Adrenal gland (tissue), 9 donors: ENCODE measurements at regions not wholly inside any gene's neighbourhood (a gene's known extent, or its start where the extent isn't known, plus 50 kb on each side); places are given as distances from the start of the nearest gene placed in this dataset.

Experiments
- DNase-seq, 7 donors: peaks; one replicate each; pipeline ENCODE4 v3.0.0-alpha.2; 2019 to 2020
- H3K27ac ChIP-seq, 5 donors: fragments of 200-600 bp; sonication (generic) in 4 of 5; 1 replicate in 3 of 5; 2 replicates in 2 of 5; pipeline versions ENCODE4 v1.5.1 to v1.8.0; 2016 to 2020; ENCODE audit warnings: mild to moderate bottlenecking in 1 of 5
- H3K27me3 ChIP-seq: fragments of 200-600 bp; 2 replicates; pipeline ENCODE4 v1.8.0; 2021
- H3K36me3 ChIP-seq, 2 donors: fragments of 200-600 bp; replicated peaks in 1 of 2; 1 replicate in 1 of 2; 2 replicates in 1 of 2; pipeline versions ENCODE4 v1.5.1 to v1.8.0; 2018 to 2022
- H3K4me1 ChIP-seq, 2 donors: fragments of 200-600 bp; replicated peaks in 1 of 2; 1 replicate in 1 of 2; 2 replicates in 1 of 2; pipeline versions ENCODE4 v1.5.1 to v1.8.0; 2018 to 2021
- H3K4me3 ChIP-seq, 4 donors: fragments of 200-600 bp; sonication (generic) in 3 of 4; one replicate each; pipeline ENCODE4 v1.5.1; 2016 to 2018
- H3K9me3 ChIP-seq, 3 donors: fragments of 200-600 bp; sonication (generic) in 1 of 3; replicated peaks in 1 of 3; 1 replicate in 2 of 3; 2 replicates in 1 of 3; pipeline versions ENCODE4 v1.5.1 to v1.8.0; 2016 to 2021
- CTCF ChIP-seq, 6 experiments: fragments of 450-650 bp in 4 of 6; fragments of 200-600 bp in 2 of 6; sonication (generic) in 1 of 6; IDR thresholded peaks; 1 replicate in 5 of 6; 2 replicates in 1 of 6; pipeline versions ENCODE4 v1.5.1 to v1.8.0; 2016 to 2021; ENCODE audit warnings: antibody characterized with exemption in 6 of 6, mild to moderate bottlenecking in 2 of 6, moderate library complexity in 1 of 6
- POLR2A ChIP-seq, 2 donors: fragments of 450-650 bp; IDR thresholded peaks; one replicate each; pipeline ENCODE4 v1.6.1; 2017; ENCODE audit warnings: antibody characterized with exemption in 2 of 2, mild to moderate bottlenecking in 2 of 2, moderate library complexity in 1 of 2
- WGBS, 4 donors: extraction: QIAGEN DNeasy Blood & Tissue Kit in 2 of 4; methylation state at CpG; one replicate each; pipeline versions ENCODE4 v1.1.5 to v1.1.7; 2013 to 2017; 5-methylcytosine and 5-hydroxymethylcytosine counted together
- intact Hi-C, 2 donors: fragments of 100-400 bp; cut with DNase I; formaldehyde crosslinking; loops; one replicate each; pipeline versions ENCODE4 v1.14.1 to v1.15.0; 2022 to 2023
- donor health status: healthy with polysubstance abuse.
- donor health status: Bipolar disorder and iron deficiency.
- donor health status: DM: yes; HTN: yes; CAD: no.
- donor health status: DM: no; HTN: no; CAD: no.
- donor health status: DM: no; HTN: no; CAD: no.

GRCh38 chr2:5254791-5255332 lies 437.3 kb upstream of the SOX11 start:
- Histone ChIP-seq H3K27me3 (no peaks in the 10 kb centered on the region), H3K9me3 (no peaks in the 10 kb centered on the region), H3K27ac (no peak overlapping the region), H3K36me3 (no peaks in the 10 kb centered on the region), H3K4me1 (no peaks in the 10 kb centered on the region), H3K4me3 (no peak overlapping the region)
- WGBS, 4 donors: 61 to 73% (median 68%) methylated on average over 8 of the region's 8 CpGs
- intact Hi-C loops: no loop called here
- DNase-seq: no peak
- TF ChIP-seq POLR2A (IDR thresholded peaks at IDR 0.05) (no peak), CTCF (IDR thresholded peaks at IDR 0.05) (no peak)

GRCh38 chr2:5263291-5263690 lies 428.9 kb upstream of the SOX11 start:
- no peaks in the 10 kb centered on the region for H3K4me1 ChIP-seq
- no peaks in the 10 kb centered on the region for H3K9me3 ChIP-seq
- intact Hi-C loops: no loop called here
- 84 to 92% (median 86%) methylated on average over 1 of the region's 1 CpG for WGBS, 4 donors
- no peaks in the 10 kb centered on the region for H3K36me3 ChIP-seq
- TF ChIP-seq POLR2A (IDR thresholded peaks at IDR 0.05) (no peak), CTCF (IDR thresholded peaks at IDR 0.05) (no peak)
- H3K27me3 ChIP-seq: no peaks in the 10 kb centered on the region
- no peak overlapping the region for H3K27ac ChIP-seq
- DNase-seq: no peak
- H3K4me3 ChIP-seq: no peak overlapping the region

GRCh38 chr2:5264361-5264760 lies 427.8 kb upstream of the SOX11 start:
- no peak for TF ChIP-seq CTCF (IDR thresholded peaks at IDR 0.05)
- no peak for TF ChIP-seq POLR2A (IDR thresholded peaks at IDR 0.05)
- H3K36me3 ChIP-seq: no peaks in the 10 kb centered on the region
- no peaks in the 10 kb centered on the region for H3K4me1 ChIP-seq
- H3K4me3 ChIP-seq: no peak overlapping the region
- no peak overlapping the region for H3K27ac ChIP-seq
- intact Hi-C loops: no loop called here
- DNase-seq: no peak
- H3K27me3 ChIP-seq: no peaks in the 10 kb centered on the region
- no peaks in the 10 kb centered on the region for H3K9me3 ChIP-seq
- 42 to 65% (median 51%) methylated on average over 3 of the region's 3 CpGs for WGBS, 4 donors

- no peak overlapping the region for H3K4me3 ChIP-seq
- H3K27me3 ChIP-seq: no peaks in the 10 kb centered on the region
- H3K4me1 ChIP-seq: no peaks in the 10 kb centered on the region
- 59 to 79% (median 74%) methylated on average over 1 of the region's 1 CpG for WGBS, 4 donors
- H3K9me3 ChIP-seq: no peaks in the 10 kb centered on the region
- no peak for DNase-seq
- TF ChIP-seq CTCF (IDR thresholded peaks at IDR 0.05) (no peak), POLR2A (IDR thresholded peaks at IDR 0.05) (no peak)
- no peak overlapping the region for H3K27ac ChIP-seq
- intact Hi-C loops: no loop called here
- no peaks in the 10 kb centered on the region for H3K36me3 ChIP-seq
Observed at GRCh38 chr2:5285061-5285460, 407.1 kb upstream of the SOX11 start.
